OCI-LY7 (cell line): ENCODE measurements at regions not wholly inside any gene's neighbourhood (a gene's known extent, or its start where the extent isn't known, plus 50 kb on each side); places are given as distances from the start of the nearest gene placed in this dataset.
"Not testable (repeated sequence)": the region's sequence is repeated elsewhere in the genome, so short reads cannot be mapped to it uniquely, and the experiment has no call there.

Experiments used
- CTCF ChIP-seq: fragments of 200-600 bp; sonication (generic); conservative IDR thresholded peaks from 2 replicates; pipeline ENCODE4 v1.5.1; 2014; ENCODE audit warnings: mild to moderate bottlenecking, antibody characterized with exemption, low read length, moderate library complexity, mixed read lengths
- EZH2phosphoT487 ChIP-seq: fragments of 200-600 bp; sonication (generic); IDR thresholded peaks from 2 replicates; pipeline ENCODE4 v1.6.1; 2018; ENCODE audit warnings: low read depth, borderline replicate concordance, mild to moderate bottlenecking, mixed run types, antibody characterized with exemption, low read length, moderate library complexity, mixed read lengths

GRCh38 chr3:134740077-134740476, 55.0 kb upstream of the EPHB1 start:
- TF ChIP-seq CTCF, EZH2phosphoT487: not testable (repeated sequence)
